Transverse colon (tissue), 4 donors: ENCODE measurements at regions not wholly inside any gene's neighbourhood (a gene's known extent, or its start where the extent isn't known, plus 50 kb on each side); places are given as distances from the start of the nearest gene placed in this dataset.

Experiments
- CTCF ChIP-seq, 5 experiments: fragments of 200-600 bp in 3 of 5; fragments of 450-650 bp in 2 of 5; sonication (generic) in 3 of 5; IDR thresholded peaks; 1 replicate in 2 of 5; 2 replicates in 3 of 5; pipeline ENCODE4 v1.5.1; 2016 to 2017; ENCODE audit warnings: antibody characterized with exemption in 5 of 5, inconsistent platforms in 3 of 5, mild to moderate bottlenecking in 2 of 5, moderate library complexity in 1 of 5
- POLR2A ChIP-seq: fragments of 450-650 bp; IDR thresholded peaks from one replicate; pipeline ENCODE4 v1.6.1; 2016; ENCODE audit warnings: antibody characterized with exemption, mild to moderate bottlenecking, moderate library complexity
- POLR2AphosphoS5 ChIP-seq, 3 donors: sonication (generic); formaldehyde crosslinking; IDR thresholded peaks; one replicate each; pipeline ENCODE4 v1.6.1; 2016; ENCODE audit warnings: antibody characterized with exemption in 3 of 3

- TF ChIP-seq POLR2AphosphoS5 (IDR thresholded peaks at IDR 0.05) (no peak), CTCF (IDR thresholded peaks at IDR 0.05) (no peak), POLR2A (no peak)
These were observed 373.0 kb downstream of the COG6 start for GRCh38 chr13:40028446-40028845.
